ENCODE measurements at regions not wholly inside any gene's neighbourhood (a gene's known extent, or its start where the extent isn't known, plus 50 kb on each side); places are given as distances from the start of the nearest gene placed in this dataset.
"Not testable (repeated sequence)": the region's sequence is repeated elsewhere in the genome, so short reads cannot be mapped to it uniquely, and the experiment has no call there.

GRCh38 chr21:22311741-22312462, 1313.7 kb downstream of the NCAM2 start:
- DNase-seq, result no peak

GRCh38 chr21:22314963-22315362, 1316.8 kb downstream of the NCAM2 start:
- DNase-seq, result no peak

GRCh38 chr21:22319435-22319834, 1321.2 kb downstream of the NCAM2 start:
- DNase-seq, result no peak

GRCh38 chr21:22342889-22343288, 1344.7 kb downstream of the NCAM2 start:
- DNase-seq, result no peak

GRCh38 chr21:22343303-22343702, 1345.1 kb downstream of the NCAM2 start:
- DNase-seq, result no peak

GRCh38 chr21:22343721-22344120, 1345.5 kb downstream of the NCAM2 start:
- DNase-seq, result no peak

GRCh38 chr21:22345624-22346023, 1347.4 kb downstream of the NCAM2 start:
- DNase-seq, result no peak

GRCh38 chr21:22346576-22346975, 1348.4 kb downstream of the NCAM2 start:
- no peak for DNase-seq

- no peak for DNase-seq
Observed at GRCh38 chr21:22351076-22351475, 1352.9 kb downstream of the NCAM2 start.

- DNase-seq, result no peak
Observed at GRCh38 chr21:22352088-22352487, 1353.9 kb downstream of the NCAM2 start.

GRCh38 chr21:22355949-22356348, 1357.7 kb downstream of the NCAM2 start:
- no peak for DNase-seq

GRCh38 chr21:22356663-22357062, 1358.5 kb downstream of the NCAM2 start:
- no peak for DNase-seq

GRCh38 chr21:22359599-22359998, 1361.4 kb downstream of the NCAM2 start:
- DNase-seq, result not testable (repeated sequence)

GRCh38 chr21:22363504-22363903, 1365.3 kb downstream of the NCAM2 start:
- DNase-seq, result no peak

GRCh38 chr21:22364163-22364562, 1366.0 kb downstream of the NCAM2 start:
- no peak for DNase-seq

GRCh38 chr21:22374218-22374969, 1376.2 kb downstream of the NCAM2 start:
- peak; percentile 6 for DNase-seq

GRCh38 chr21:22377795-22378194, 1379.6 kb downstream of the NCAM2 start:
- DNase-seq, result not testable (repeated sequence)

GRCh38 chr21:22393324-22393723, 1395.1 kb downstream of the NCAM2 start:
- DNase-seq, result no peak

GRCh38 chr21:22395965-22396364, 1397.8 kb downstream of the NCAM2 start:
- no peak for DNase-seq

- DNase-seq, result no peak
Observed at GRCh38 chr21:22399681-22400514, 1401.7 kb downstream of the NCAM2 start.

- no peak for DNase-seq
Observed at GRCh38 chr21:22409571-22409970, 1411.4 kb downstream of the NCAM2 start.

- DNase-seq, result no peak
Observed at GRCh38 chr21:22416555-22416954, 1418.3 kb downstream of the NCAM2 start.

- no peak for DNase-seq
Observed at GRCh38 chr21:22421416-22422180, 1423.4 kb downstream of the NCAM2 start.

Data from NCI-H2227 treated with DMSO at 0.1 percent for 48 hours (cell line).